DOHH2 (cell line): ENCODE measurements at regions not wholly inside any gene's neighbourhood (a gene's known extent, or its start where the extent isn't known, plus 50 kb on each side); places are given as distances from the start of the nearest gene placed in this dataset.

Experiments
- CTCF ChIP-seq: fragments of 200-600 bp; sonication (generic); IDR thresholded peaks from one replicate; pipeline ENCODE4 v1.5.1; 2014; ENCODE audit warnings: antibody characterized with exemption, mild to moderate bottlenecking, low read depth, low read length; ENCODE audit not compliant: poor library complexity, severe bottlenecking
- EZH2phosphoT487 ChIP-seq: fragments of 200-600 bp; sonication (generic); IDR thresholded peaks from 2 replicates; pipeline ENCODE4 v1.6.1; 2017; ENCODE audit warnings: borderline replicate concordance, mild to moderate bottlenecking, antibody characterized with exemption, low read length, moderate library complexity, mixed read lengths

- no peak for TF ChIP-seq CTCF
- TF ChIP-seq EZH2phosphoT487, result no peak
Measured at GRCh38 chr15:72873379-72874233, 90.0 kb upstream of the ADPGK start.
